Activated T-cell treated with anti-CD3 and anti-CD28 coated beads, Interleukin-2, amount 50 U/mL, for 72 hours (primary cell): ENCODE measurements at regions not wholly inside any gene's neighbourhood (a gene's known extent, or its start where the extent isn't known, plus 50 kb on each side); places are given as distances from the start of the nearest gene placed in this dataset.
A peak's percentile ranks its signal among the peaks of the same experiment; 100 is the strongest.

Experiments used
- ATAC-seq, 2 donors: fragments of 150-1000 bp; cut with Tn5 transposase; replicated peaks in 1 of 2; 2 replicates each; pipeline ENCODE4 v1.10.0; 2021; ENCODE audit warnings: moderate library complexity in 2 of 2, mild to moderate bottlenecking in 1 of 2
- DNase-seq, 2 donors: peaks; one replicate each; pipeline ENCODE4 v3.0.0; 2021 to 2022; ENCODE audit warnings: mixed read lengths in 1 of 2
- H3K27ac Mint-ChIP-seq: one replicate; pipeline ENCODE4 v1.8.0; 2022; ENCODE audit warnings: mild to moderate bottlenecking, moderate library complexity, mixed read lengths
- H3K27me3 Mint-ChIP-seq: one replicate; pipeline ENCODE4 v1.8.0; 2022; ENCODE audit warnings: low read depth, mixed read lengths
- H3K36me3 Mint-ChIP-seq, 2 donors: one replicate each; pipeline ENCODE4 v1.8.0; 2022; ENCODE audit warnings: mixed read lengths in 2 of 2, mild to moderate bottlenecking in 1 of 2; ENCODE audit not compliant: insufficient read depth in 2 of 2
- H3K4me1 Mint-ChIP-seq: one replicate; pipeline ENCODE4 v1.8.0; 2022; ENCODE audit warnings: low read depth, mixed read lengths
- H3K4me3 Mint-ChIP-seq, 2 donors: one replicate each; pipeline ENCODE4 v1.8.0; 2022; ENCODE audit warnings: mild to moderate bottlenecking in 2 of 2, mixed read lengths in 2 of 2, moderate library complexity in 2 of 2
- H3K9me3 Mint-ChIP-seq, 2 donors: one replicate each; pipeline ENCODE4 v1.8.0; 2022; ENCODE audit warnings: mixed read lengths in 2 of 2

DNA sequence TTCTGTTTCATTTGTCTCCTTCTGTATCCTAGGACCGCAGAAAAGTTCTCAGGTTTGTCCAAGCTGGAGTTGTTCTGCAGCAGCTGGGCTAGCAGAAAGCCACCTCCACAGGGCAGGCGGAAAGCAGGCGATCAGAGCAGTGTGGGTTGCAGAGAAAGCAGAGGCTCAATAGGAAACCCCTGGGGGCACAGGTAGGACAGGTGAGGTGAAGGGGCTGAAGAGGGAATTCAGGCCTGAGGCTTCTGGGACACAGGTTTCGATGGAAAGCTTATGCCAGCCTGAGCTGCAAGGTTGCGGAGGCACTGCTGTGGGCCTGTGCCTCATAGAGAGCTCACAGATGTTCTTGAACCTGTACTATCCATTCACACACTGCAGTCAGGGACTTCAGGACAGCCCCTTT is 194.9 kb upstream of the TPK1 start:
- Mint-ChIP-seq H3K9me3 (no peaks in the 10 kb centered on the region), H3K36me3 (no peaks in the 10 kb centered on the region), H3K27ac (no peak overlapping the region), H3K4me1 (no peaks in the 10 kb centered on the region), H3K4me3 (no peak overlapping the region), H3K27me3 (peaks cover 7% of the 10 kb centered on the region)
- no peak for ATAC-seq
- DNase-seq = no peak

GRCh38 chr7:145020454-145020853 is 184.6 kb upstream of the TPK1 start:
- H3K4me1 Mint-ChIP-seq = no peaks in the 10 kb centered on the region
- no peaks in the 10 kb centered on the region for H3K36me3 Mint-ChIP-seq
- no peaks in the 10 kb centered on the region for H3K9me3 Mint-ChIP-seq
- H3K27ac Mint-ChIP-seq = no peak overlapping the region
- no peak overlapping the region for H3K4me3 Mint-ChIP-seq
- H3K27me3 Mint-ChIP-seq = no peaks in the 10 kb centered on the region
- DNase-seq (no peak), ATAC-seq (no peak)

- ATAC-seq (no peak), DNase-seq (no peak)
- H3K27me3 Mint-ChIP-seq = no peaks in the 10 kb centered on the region
- no peaks in the 10 kb centered on the region for H3K4me1 Mint-ChIP-seq
- H3K27ac Mint-ChIP-seq = no peak overlapping the region
- no peaks in the 10 kb centered on the region for H3K9me3 Mint-ChIP-seq
- H3K4me3 Mint-ChIP-seq = no peak overlapping the region
- no peaks in the 10 kb centered on the region for H3K36me3 Mint-ChIP-seq
Measured at GRCh38 chr7:145016068-145016467, 180.2 kb upstream of the TPK1 start.

- H3K9me3 Mint-ChIP-seq = no peaks in the 10 kb centered on the region
- ATAC-seq = peak; percentile 72 to 73
- no peaks in the 10 kb centered on the region for H3K4me1 Mint-ChIP-seq
- H3K36me3 Mint-ChIP-seq = no peaks in the 10 kb centered on the region
- peaks cover 9% of the 10 kb centered on the region for H3K27me3 Mint-ChIP-seq
- no peak for DNase-seq
- no peak overlapping the region for H3K27ac Mint-ChIP-seq
- no peak overlapping the region for H3K4me3 Mint-ChIP-seq
Measured at GRCh38 chr7:145009876-145010275, 174.0 kb upstream of the TPK1 start.

GRCh38 chr7:145005601-145006000 is 169.7 kb upstream of the TPK1 start:
- Mint-ChIP-seq H3K27ac (no peak overlapping the region), H3K36me3 (peaks cover 3% of the 10 kb centered on the region in 2 donors), H3K27me3 (peaks cover 9% of the 10 kb centered on the region), H3K9me3 (peaks cover 4 to 10% of the 10 kb centered on the region in 2 donors), H3K4me3 (no peak overlapping the region), H3K4me1 (no peaks in the 10 kb centered on the region)
- no peak for ATAC-seq
- no peak for DNase-seq

GRCh38 chr7:144997512-144997911 is 161.7 kb upstream of the TPK1 start:
- Mint-ChIP-seq H3K4me3 (no peak overlapping the region), H3K4me1 (peaks cover 8% of the 10 kb centered on the region)
- no peak for ATAC-seq

DNA sequence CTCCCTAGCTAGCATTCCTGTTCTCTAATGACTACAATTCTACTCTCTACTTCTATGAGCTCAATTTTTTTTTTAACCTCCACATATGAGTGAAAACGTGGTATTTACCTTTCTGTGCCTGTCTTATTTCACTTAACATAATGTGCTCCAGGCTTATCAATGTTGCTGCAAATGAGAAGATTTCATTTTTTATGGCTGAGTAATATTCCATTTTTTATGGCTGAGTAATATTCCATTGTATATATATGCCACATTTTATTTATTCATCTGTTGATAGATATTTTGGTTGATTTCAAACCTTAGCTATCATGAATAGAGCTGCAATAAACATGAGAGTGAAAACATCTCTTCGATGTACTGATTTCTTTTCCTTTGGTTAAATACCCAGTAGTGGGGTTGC is 159.6 kb upstream of the TPK1 start:
- H3K27ac Mint-ChIP-seq = no peak overlapping the region
- H3K27me3 Mint-ChIP-seq = no peaks in the 10 kb centered on the region
- peaks cover 7 to 8% of the 10 kb centered on the region in 2 donors for H3K36me3 Mint-ChIP-seq
- H3K4me1 Mint-ChIP-seq = peaks cover 8% of the 10 kb centered on the region
- no peak overlapping the region for H3K4me3 Mint-ChIP-seq
- DNase-seq (no peak), ATAC-seq (no peak)
- H3K9me3 Mint-ChIP-seq = peaks cover 17 to 18% of the 10 kb centered on the region in 2 donors

More at GRCh38 chr7:144997512-144997911, 161.7 kb upstream of the TPK1 start:
- Mint-ChIP-seq H3K9me3 (peaks cover 20 to 25% of the 10 kb centered on the region in 2 donors), H3K36me3 (peaks cover 9 to 12% of the 10 kb centered on the region in 2 donors), H3K27ac (no peak overlapping the region), H3K27me3 (no peaks in the 10 kb centered on the region)
- no peak for DNase-seq

GRCh38 chr7:144991041-144991440 is 155.2 kb upstream of the TPK1 start:
- Mint-ChIP-seq H3K9me3 (peaks cover 2 to 6% of the 10 kb centered on the region in 2 donors), H3K4me3 (no peak overlapping the region), H3K27ac (no peak overlapping the region), H3K27me3 (no peaks in the 10 kb centered on the region), H3K4me1 (peaks cover 8% of the 10 kb centered on the region), H3K36me3 (peaks cover 2 to 3% of the 10 kb centered on the region in 2 donors)
- ATAC-seq (no peak), DNase-seq (no peak)

DNA sequence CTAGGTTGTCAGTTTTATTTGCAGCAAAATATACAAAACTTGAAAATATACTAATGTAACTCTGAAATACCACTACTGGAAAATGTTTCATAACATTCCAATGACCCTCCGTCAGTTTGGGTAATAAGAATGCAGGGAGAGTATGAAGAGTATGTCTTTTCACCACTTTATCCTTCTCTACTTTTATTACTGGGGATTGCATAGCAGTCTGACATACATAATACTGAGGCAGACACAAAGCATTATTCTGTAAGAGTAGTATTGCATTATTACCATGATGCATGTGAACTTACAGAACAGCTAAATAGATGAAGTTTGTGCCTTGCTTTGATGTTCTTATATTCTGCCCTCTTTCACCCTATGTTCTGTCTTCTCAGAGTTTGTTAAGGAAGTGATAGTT is 151.8 kb upstream of the TPK1 start:
- Mint-ChIP-seq H3K4me3 (no peak overlapping the region), H3K9me3 (no peaks in the 10 kb centered on the region), H3K27ac (no peak overlapping the region), H3K36me3 (no peaks in the 10 kb centered on the region), H3K4me1 (no peaks in the 10 kb centered on the region), H3K27me3 (no peaks in the 10 kb centered on the region)
- no peak for ATAC-seq
- no peak for DNase-seq

- no peak for DNase-seq
- no peaks in the 10 kb centered on the region for H3K27me3 Mint-ChIP-seq
- no peaks in the 10 kb centered on the region for H3K9me3 Mint-ChIP-seq
- ATAC-seq = no peak
- no peak overlapping the region for H3K4me3 Mint-ChIP-seq
- H3K36me3 Mint-ChIP-seq = no peaks in the 10 kb centered on the region
- no peak overlapping the region for H3K27ac Mint-ChIP-seq
- H3K4me1 Mint-ChIP-seq = no peaks in the 10 kb centered on the region
Measured at GRCh38 chr7:144982133-144982532, 146.3 kb upstream of the TPK1 start.

- H3K36me3 Mint-ChIP-seq = no peaks in the 10 kb centered on the region
- peaks cover 12% of the 10 kb centered on the region for H3K27me3 Mint-ChIP-seq
- H3K27ac Mint-ChIP-seq = no peak overlapping the region
Measured at GRCh38 chr7:144975882-144976281, 140.0 kb upstream of the TPK1 start.

DNA sequence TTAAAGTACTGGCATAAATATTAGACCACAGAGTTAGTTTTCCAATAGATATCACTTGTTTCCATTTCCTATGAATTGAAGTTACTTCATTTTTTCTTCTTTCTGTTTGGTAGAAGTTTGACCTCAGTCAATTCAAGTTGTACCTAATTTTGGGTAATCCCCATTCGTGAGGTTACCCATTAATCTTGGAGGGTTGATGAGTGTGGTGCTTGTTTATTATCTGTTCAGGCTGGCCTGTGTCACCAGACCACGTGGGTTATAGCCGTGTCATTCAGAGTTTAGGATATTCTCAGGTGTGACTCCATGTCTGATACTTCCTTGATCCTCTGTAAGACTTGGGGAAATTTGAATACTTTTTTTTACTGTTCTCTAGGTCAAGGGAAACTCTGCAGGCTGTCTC is 133.9 kb upstream of the TPK1 start:
- H3K27ac Mint-ChIP-seq = no peak overlapping the region
- H3K36me3 Mint-ChIP-seq = no peaks in the 10 kb centered on the region
- H3K27me3 Mint-ChIP-seq = peaks cover 12% of the 10 kb centered on the region
- ATAC-seq (no peak), DNase-seq (no peak)
- H3K4me1 Mint-ChIP-seq = no peaks in the 10 kb centered on the region
- no peak overlapping the region for H3K4me3 Mint-ChIP-seq
- H3K9me3 Mint-ChIP-seq = no peaks in the 10 kb centered on the region

More at GRCh38 chr7:144975882-144976281, 140.0 kb upstream of the TPK1 start:
- Mint-ChIP-seq H3K4me3 (no peak overlapping the region), H3K4me1 (no peaks in the 10 kb centered on the region), H3K9me3 (peaks cover 0 to 4% of the 10 kb centered on the region in 2 donors)
- no peak for DNase-seq
- peak; percentile 22 to 36 for ATAC-seq

DNA sequence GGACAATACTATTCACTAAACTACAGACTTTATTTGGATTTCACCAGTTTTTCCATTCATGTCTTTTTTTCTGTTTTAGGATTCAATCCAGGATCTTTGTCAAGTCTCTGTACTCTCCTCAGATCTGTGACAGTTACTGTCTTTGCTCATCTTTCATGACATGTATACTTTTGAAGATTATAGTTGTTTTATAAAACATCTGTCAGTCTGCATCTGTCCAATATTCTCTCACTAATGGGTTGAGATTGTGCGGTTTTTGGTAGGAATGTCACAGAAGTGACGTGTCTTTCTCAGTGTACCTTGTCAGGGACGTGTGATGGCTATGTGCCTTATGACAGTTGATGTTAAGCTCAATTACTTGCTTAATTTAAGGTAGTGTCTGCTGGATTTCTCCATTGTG is 124.9 kb upstream of the TPK1 start:
- Mint-ChIP-seq H3K27me3 (no peaks in the 10 kb centered on the region), H3K4me1 (no peaks in the 10 kb centered on the region), H3K9me3 (peaks cover 1 to 3% of the 10 kb centered on the region in 2 donors), H3K36me3 (no peaks in the 10 kb centered on the region), H3K27ac (no peak overlapping the region), H3K4me3 (no peak overlapping the region)
- ATAC-seq (no peak), DNase-seq (no peak)

DNA sequence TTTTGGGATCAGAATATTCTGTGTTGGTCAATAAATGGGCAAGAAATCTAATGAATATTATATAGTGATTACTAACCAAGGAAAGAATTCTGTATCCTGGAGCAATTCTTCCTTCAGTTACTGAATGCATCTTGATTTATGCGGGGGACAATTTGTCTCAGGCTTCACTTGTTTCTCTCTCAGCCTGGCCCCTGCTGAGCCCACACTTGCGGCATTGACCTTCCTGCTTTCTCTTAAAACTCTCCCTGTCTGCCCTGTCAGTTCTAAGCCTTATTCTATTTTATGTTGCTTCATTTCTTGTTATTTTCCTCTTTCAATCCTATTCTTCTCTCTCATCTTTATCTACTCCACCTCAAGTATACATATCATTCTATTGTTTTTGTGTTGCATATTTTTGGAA is 122.1 kb upstream of the TPK1 start:
- Mint-ChIP-seq H3K27ac (no peak overlapping the region), H3K27me3 (no peaks in the 10 kb centered on the region)
- no peak for ATAC-seq

More for the DNA sequence above, 122.1 kb upstream of the TPK1 start:
- peaks cover 3 to 4% of the 10 kb centered on the region in 2 donors for H3K9me3 Mint-ChIP-seq
- no peaks in the 10 kb centered on the region for H3K4me1 Mint-ChIP-seq
- no peak overlapping the region for H3K4me3 Mint-ChIP-seq
- DNase-seq = no peak
- no peaks in the 10 kb centered on the region for H3K36me3 Mint-ChIP-seq
